Fibroblast of skin of left quadriceps (primary cell): ENCODE measurements at regions not wholly inside any gene's neighbourhood (a gene's known extent, or its start where the extent isn't known, plus 50 kb on each side); places are given as distances from the start of the nearest gene placed in this dataset.

Source experiments
- DNase-seq, 2 experiments: peaks; one replicate each; pipeline ENCODE4 v3.0.0-alpha.2; 2013; ENCODE audit warnings: low read depth in 2 of 2

DNA sequence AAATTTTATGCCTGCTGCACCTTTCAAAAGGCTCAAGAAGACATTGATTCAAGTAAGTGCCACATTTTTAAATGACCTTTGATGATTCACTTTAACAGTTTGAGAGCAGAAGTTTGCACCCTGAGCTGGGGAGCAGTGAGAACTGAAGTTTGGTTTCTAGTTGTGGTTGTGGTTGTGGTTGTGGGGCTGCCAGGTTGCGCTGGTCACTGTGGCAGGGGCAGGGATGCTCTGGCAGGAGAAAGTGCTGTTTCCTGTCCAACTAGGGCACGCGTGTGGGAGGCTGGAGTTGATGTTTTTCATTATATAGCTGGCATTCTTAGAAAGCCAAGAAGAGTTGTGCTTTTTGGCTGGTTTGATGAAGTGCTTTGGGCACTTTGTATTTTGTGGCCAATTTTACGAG lies 339.7 kb upstream of the NR2F2 start:
- DNase-seq: no peak

DNA sequence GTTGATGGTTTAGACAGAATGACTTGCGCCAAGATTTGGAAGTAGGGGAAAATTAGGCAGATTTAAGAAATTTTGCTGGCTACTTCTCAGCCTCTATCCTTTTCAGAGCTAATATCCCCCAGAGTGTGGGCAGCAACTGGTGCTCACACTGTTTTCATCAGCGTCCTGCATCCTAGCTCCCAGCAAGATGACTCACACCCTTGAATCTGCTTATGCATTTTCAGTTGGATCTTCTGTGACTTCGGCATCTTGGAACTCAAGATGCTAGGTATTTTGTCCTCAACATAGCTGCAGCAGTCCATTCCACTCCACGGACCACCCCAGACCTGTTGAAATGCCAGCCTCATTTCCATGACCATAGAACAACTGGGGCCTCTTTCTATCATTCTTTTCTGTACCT lies 336.1 kb upstream of the NR2F2 start:
- DNase-seq: peak; percentile 38 to 46

DNA sequence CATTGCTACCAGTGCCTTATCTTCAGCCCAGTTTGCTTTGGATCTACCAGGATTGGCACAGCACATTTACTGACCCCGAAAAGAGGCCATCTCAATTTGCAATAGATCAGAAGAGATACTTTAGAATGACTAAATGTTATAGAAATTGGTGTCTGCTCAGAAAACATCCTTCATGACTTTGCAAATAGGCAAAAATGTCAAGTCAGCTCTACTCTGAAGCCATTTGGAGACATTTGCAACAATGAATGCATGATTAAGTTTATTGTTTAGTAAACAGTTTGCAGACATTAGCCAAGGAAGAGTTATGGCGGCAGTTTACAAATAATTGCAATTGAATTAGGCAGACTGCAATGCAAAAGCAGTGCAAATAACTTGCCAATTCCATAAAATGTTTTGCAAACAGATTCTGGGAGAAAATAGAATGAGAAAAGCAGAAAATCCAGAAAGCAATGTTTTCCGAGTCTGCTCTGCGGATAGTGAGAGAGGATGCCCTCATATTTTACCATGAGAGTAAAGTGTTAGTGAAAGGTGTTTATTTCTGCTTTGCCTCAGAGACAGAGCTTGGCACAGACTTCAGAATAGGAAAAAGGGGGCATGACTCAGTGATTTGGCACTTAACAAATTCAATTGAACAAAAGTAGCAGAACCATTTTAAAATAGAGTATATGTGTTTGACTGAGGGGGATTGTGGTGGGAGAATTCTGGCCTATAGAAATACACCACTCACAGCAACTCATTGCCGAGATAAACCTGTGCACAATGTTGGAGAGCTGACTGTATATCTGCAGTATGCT lies 334.9 kb upstream of the NR2F2 start:
- DNase-seq: no peak

DNA sequence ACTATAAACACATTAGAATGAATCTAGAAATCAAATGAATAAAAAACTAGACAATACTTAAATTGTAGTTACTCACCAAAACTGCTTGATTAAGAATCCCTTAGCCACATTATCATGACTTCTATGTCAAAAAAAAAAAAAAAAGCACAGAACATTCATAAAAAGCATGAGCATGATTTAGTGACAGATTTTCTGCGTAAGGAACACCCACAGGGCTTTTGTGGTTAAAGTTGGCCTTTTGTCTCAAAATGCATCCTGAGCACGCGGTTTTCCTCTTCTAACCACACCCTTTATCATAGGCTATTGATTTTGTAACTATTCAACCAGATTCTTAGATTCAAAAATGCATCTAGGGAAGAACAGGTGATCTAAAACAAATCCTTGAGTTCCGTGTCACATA lies 334.0 kb upstream of the NR2F2 start:
- DNase-seq: no peak

DNA sequence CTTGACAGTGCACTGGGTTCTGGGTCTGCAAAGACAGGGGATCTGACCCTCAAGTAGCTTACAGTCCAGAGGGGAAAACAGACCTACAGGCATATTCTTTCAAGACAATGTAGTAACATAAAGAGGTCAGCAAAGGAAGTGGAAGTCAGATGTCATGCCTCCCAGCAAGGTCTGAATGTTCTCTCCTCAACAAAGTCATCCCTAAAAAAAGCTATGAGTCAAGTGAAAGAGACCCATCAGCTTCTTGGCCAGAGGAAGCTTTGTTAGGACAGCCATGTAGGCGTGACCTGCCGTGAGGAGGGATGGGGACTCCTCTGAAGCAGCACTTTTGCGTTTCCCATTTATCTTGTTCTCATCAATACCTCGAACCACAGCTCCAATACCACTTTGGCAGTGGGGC lies 331.6 kb upstream of the NR2F2 start:
- DNase-seq: no peak

DNA sequence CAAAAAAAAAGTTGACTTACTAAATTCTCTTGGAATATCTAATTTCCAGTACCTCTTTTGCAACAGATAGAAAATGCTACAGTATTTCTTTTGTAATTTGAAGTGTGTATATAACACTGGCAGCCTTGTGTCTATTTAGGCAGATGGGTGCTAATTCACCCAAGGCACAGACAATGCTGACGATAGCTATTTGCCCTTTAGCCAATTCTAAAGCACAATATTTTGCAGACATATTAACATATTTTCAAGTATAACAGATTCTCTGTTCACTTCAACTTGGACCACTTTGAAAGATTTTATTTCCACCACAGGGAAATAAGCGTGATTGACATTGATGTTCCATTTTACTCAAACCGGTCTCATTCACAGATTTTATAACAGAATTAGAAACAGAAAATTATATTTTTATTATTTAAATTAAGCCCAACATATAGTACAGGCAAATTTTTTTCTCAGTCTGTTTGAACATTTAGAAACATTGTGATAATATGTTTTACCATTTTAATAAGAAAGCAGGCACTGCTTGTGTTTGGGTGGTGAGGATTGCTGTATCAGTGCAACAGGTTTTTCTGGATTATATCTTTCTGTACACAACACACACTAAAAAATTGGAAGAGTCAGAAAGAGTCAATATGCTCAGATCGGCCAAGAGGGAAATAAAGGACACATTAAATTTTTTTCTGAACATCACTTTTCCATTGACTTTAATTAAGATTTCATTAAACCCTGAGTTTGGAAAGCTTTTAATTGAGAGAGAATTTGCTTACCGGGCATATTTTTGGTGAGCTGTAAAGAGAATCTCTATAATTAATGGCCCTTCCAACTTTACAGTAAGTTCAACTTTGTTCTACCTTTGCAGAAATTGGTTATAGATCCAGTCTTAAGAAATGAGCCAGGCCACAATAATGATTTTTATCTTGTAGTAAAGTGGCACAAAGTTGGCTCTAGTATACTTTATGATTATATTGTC lies 327.3 kb upstream of the NR2F2 start:
- no peak for DNase-seq

DNA sequence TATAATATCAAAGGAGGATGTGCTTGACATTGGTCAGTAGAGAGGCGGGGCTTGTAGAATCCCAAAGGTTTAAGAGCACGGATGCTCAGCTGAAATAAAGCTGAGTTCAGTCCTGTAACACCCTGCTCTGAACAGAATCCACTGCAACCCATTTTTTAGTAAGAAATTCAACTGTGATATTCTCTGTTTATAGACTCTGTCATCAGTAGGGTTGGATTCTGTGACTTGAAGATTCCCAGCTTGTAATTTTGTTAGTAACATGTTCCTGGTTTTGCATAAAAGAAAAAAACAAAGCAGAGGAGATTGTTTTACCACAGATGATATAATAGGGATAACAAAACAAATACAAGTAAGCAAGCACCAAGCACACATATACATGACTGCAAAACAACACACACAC lies 324.6 kb upstream of the NR2F2 start:
- no peak for DNase-seq

DNA sequence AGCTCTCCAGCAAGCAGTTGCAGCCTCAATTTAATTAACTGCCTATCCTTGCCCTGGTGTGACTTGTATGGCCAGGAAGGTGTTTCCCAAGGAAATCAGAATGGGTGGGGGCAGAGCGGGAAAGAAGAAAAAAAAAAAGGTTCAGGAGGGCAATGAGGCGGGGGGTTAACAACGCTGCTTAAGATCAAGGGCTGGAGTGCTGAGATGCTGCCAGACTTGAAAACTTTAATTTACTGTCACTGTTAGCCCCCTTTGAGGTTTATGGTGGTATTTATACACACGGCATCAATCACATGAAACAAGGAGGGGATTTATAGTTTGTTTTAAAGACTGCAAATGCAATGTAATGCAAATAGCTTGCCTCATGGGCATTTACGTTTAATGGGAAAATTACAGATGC lies 319.4 kb upstream of the NR2F2 start:
- DNase-seq: no peak

DNA sequence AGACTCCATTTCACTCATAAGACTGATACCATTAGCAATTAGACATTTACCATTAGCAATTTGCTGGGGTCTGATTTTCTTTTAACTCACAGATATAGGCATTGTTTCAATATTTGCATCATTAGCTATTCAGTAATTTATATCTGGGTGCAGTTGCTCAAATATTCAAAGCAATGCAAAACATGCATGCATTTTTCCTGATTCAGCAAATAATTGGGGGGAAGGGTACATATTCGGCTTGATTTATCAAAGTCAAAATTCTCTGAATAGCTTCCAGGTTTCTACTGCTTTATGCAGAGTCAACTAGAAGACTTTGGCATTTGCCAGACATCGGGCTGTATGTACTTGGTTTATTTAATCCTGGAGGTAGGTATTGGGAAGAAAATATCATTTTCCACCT lies 315.6 kb upstream of the NR2F2 start:
- DNase-seq: no peak

DNA sequence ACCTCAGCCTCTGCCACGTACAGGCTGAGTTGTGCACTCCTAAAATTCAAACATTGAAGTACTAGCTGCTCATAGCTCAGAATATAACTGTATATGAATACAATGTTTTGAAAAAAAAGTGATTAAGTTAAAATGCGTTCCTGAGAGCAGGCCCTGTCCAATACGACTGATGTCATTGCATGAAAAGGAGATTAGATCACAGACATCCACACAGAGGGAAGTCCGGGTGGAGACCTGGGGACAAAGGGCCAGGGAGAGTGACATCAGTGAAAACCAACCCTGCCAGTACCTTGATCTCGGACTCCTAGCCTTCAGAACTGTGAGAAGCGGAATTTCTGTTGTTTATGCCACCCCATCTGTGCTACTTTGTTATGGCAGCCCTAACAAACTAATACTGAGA lies 311.4 kb upstream of the NR2F2 start:
- DNase-seq: no peak

DNA sequence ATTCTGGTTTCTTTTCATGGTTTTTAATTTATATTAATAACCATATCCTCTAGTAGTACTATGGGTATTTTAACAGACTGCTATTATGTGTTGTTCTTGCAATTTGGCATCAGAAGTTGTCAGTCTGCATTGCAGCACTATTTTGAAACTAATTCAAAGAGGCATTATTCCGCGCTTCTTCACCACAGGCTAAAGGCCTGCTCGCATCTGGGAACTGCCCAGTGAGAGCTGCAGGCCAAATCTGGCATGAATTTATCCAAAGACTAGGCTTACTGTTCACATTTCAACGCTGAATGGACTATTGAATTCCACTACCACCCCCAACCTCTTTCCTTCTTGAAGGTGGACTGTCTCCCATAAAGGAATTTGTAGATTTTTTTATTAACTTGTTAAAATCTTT lies 310.4 kb upstream of the NR2F2 start:
- no peak for DNase-seq

DNA sequence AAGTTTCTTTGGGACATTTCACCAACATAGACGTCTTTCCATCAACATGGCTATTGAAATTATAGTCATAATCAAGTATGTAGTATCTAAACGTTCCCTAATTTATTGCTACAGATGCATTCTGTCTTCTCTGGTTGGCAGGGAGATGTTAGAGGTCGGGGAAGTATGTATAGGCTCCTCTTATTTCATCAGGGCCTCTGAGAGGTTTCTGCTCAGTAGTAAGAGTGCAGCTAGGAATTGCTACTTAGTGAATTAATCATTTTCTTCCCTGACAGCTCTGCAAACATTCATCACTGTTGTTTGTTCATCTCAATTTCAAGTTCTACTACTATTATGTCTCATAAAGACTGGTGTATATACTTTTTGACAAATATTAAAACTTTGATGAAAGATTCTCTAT lies 309.7 kb upstream of the NR2F2 start:
- no peak for DNase-seq

DNA sequence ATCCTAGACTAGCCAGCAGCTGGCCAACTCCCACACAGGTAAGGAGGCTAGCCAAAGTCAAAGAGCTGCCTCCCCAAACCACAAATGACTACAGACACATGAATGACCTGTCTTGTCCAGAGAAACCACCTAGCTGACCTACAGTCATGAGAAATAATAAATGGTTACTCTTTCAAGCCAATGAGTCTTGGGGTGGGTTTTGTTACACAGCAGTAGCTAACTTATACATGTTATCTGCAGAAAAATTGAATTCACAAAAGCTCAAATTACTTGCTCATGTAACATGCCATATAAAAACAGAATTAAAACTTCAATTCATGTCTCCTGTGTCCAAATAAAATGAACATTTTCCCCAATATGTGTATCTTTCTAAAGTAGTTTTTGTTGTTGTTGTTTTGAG lies 307.4 kb upstream of the NR2F2 start:
- no peak for DNase-seq

DNA sequence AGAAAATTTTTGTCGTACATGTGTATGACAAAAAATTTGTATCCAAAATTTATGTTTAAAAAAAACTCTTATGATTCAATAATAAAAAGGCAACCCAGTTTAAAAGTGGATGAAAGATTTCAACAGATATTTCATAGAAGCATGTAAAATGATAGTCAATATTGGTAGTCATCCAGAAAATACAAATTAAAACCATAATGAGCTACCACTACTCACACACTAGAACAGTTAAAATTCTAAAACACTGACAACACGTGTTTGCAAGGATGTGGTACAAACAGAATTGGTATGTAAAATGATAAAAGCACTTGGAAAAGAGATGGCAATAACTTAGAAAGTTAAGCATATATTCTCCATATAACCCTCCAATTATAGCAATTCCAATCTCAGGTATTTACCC lies 303.0 kb upstream of the NR2F2 start:
- DNase-seq: no peak

DNA sequence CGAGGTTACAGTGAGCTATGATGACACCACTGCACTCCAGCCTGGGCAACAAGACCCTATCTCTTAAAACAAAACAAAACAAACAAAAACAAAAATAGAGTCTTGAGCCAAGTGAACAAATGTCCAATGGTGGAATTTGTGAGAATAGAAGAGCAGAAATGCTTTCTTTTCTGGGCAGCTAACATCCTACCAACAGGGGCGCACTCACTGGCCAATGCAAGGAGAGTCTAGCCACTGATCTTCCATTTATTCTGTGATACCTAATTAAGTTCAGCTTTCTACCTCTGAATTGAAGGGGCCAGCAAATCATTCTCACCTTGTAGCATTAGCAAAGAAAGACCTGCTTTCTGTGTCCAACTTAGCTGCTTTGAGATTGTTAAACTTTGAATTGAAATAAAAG lies 301.9 kb upstream of the NR2F2 start:
- no peak for DNase-seq

DNA sequence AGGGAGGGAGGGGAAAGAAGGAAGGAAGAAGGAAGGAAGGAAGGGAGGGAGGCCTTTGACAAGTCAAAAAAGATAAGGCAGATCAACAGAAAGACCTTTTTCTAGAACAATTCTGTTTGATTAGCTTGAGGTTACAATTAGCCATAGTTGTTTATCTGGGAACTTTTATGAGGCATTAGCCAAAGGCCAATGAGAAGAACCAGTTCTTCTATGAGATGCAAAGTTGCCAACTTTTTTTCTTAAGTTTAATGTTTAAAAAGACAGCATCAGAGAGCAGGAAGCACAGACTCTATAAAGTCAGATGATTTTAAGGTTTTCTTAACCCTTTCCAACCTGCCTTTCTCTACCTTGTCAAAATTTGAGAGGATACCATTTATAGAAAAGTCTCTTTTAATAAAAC lies 301.3 kb upstream of the NR2F2 start:
- DNase-seq: no peak

DNA sequence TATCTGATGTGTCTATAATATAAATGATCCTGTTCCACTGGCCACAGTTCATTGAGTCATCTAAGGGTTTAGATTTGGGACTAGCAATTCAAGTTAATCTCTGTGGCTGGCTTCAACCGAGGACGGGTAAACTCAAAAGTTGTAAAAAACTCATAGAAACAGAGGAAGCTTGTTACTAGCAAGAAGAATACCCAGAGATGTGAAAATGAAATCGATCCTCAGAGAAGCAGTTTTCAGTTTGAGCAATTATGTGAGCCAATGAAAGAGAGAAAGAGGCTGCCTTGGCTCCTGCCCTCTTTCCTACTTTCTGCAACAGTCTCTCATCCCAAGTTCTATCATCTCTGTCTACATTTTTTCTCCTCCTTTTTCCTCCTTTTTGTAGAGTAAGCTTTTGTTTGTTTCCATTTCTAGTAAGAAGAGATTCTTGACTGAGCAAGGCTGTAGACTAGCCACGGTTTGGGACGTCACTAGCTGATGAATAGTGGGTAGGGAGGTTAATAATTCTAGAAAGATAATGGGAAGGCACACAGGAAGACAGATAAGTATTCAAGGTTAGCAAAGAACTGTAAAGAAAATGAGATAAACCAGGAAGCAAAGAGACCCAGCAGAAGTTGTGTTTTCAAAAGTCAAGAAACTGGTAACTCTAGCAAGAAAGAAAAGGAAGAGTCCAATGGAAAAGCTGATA lies 298.9 kb upstream of the NR2F2 start:
- DNase-seq: no peak

DNA sequence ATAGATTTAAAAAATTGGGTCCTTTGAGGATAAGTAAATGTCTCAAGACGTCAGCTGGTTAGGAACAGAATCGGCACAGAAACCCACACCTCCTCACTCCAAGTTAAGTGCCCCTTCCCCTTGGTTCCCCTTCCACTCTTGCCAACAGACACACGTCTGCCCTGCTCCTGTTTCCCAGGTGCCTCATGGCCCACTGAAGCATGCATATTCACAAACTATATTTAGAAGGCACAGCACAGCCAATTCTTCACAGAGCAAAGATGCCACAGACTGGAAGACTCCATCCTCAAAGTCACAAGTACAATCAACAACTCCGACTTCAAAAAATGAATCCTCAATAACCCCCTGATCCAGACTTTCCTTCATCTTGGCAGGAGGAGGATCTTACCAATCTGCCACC lies 295.4 kb upstream of the NR2F2 start:
- DNase-seq: no peak

DNA sequence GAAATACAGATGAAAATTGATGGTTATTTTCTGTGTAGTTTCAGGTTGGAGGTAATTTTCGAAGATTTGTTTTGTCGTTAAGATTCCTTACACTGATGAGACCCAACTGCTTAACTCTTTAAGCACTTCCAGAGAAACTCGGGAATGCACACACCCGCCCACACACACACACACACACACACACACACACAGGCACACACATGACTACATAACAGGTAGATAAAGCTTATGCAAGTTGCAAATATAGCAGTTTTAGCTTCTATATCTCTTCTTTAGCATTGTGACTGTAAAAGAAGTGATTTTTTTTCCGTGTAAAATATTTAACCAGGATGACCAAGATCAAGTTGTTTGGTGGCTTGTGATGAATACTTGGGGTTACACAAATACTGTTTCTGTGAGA lies 294.9 kb upstream of the NR2F2 start:
- DNase-seq: no peak

DNA sequence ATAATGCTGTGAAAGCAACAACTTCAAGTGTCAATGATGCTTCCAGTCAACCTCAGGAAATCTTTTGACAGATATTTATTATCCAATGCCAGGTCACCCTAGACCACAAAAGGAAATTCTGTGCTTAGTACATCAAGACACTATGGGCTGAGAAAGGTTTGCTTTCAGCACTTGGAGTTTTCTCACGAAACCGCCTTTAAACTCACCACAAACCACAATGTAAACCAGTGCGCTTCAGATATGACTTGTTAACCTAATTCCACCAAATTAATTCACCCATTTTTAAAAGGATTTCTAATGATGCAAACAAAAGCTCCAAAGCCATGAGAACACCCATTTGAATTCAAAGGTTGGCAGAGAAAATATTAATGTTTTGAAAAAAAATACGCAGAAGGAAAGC lies 292.9 kb upstream of the NR2F2 start:
- DNase-seq: no peak

DNA sequence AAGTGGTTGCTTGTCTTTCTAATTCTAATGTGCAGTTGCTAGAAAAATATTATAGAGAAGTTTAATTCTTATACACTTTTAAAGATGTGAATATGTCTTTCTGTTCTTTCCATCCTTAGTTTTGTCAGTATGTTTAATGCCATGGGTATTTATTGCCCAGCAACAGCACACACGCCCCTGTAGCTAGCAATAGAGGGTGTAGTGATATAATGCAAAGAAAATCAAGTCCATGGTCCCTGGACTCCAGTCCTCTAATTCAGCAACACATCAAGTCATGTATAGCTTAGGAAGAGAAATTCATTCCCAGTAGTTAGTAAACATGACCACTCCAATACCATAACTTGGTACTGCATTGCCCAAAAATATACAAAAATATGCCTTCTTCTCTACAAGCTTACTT lies 292.4 kb upstream of the NR2F2 start:
- no peak for DNase-seq

DNA sequence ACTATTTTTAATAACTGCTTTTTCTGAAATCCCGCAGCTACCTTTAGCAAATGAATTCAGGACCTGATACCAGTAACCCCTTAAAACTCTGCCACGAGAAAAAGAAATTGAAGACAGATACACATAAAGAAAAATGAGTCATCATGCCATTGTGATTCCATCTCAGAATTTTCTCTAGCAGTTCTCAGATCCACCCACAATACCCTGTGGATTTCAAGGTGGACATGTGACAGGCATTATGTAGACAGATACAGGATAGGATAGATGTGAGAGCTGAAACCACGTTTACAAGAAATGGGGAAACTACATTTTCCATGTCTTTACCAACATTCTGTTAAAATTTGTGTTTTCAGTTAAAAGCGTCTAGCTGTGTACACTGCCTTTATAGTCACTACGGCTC lies 291.9 kb upstream of the NR2F2 start:
- DNase-seq: no peak
